CD4-positive, CD25-positive, alpha-beta regulatory T cell (primary cell): ENCODE measurements at regions not wholly inside any gene's neighbourhood (a gene's known extent, or its start where the extent isn't known, plus 50 kb on each side); places are given as distances from the start of the nearest gene placed in this dataset.

Source experiments
- ATAC-seq, 2 donors: fragments of 150-1000 bp; cut with Tn5 transposase; one replicate each; pipeline ENCODE4 v1.10.0; 2021; ENCODE audit warnings: low read depth in 2 of 2, moderate number of reproducible peaks in 2 of 2, moderate library complexity in 1 of 2
- DNase-seq, 3 donors: peaks; one replicate each; pipeline versions ENCODE4 v3.0.0 to v3.0.0-alpha.2; 2012 to 2022; ENCODE audit warnings: mixed read lengths in 1 of 3
- H3K27ac ChIP-seq: one replicate; pipeline ENCODE4 v1.7.0; 2013; ENCODE audit warnings: mild to moderate bottlenecking, low read length; ENCODE audit not compliant: insufficient read depth, poor library complexity, severe bottlenecking
- H3K27me3 ChIP-seq: one replicate; pipeline ENCODE4 v1.7.0; 2013; ENCODE audit warnings: low read length; ENCODE audit not compliant: control insufficient read depth, insufficient read depth
- H3K36me3 ChIP-seq: one replicate; pipeline ENCODE4 v1.7.0; 2013; ENCODE audit warnings: mild to moderate bottlenecking, low read length, moderate library complexity; ENCODE audit not compliant: control insufficient read depth, insufficient read depth
- H3K4me1 ChIP-seq: 2 replicates; pipeline ENCODE4 v1.7.0; 2013; ENCODE audit warnings: mild to moderate bottlenecking, low read length; ENCODE audit not compliant: insufficient read depth, control insufficient read depth, poor library complexity, severe bottlenecking
- H3K4me3 ChIP-seq: one replicate; pipeline ENCODE4 v1.7.0; 2013; ENCODE audit warnings: low read depth, mild to moderate bottlenecking, low read length, moderate library complexity
- H3K9me3 ChIP-seq, 2 experiments: 1 replicate in 1 of 2; 2 replicates in 1 of 2; pipeline ENCODE4 v1.7.0; 2013; ENCODE audit warnings: low read length in 2 of 2, mild to moderate bottlenecking in 1 of 2, moderate library complexity in 1 of 2; ENCODE audit not compliant: control insufficient read depth in 2 of 2
- H3K27ac Mint-ChIP-seq, 3 donors: one replicate each; pipeline ENCODE4 v1.8.0; 2020 to 2022; ENCODE audit warnings: mild to moderate bottlenecking in 3 of 3, mixed read lengths in 3 of 3, moderate library complexity in 2 of 3
- H3K27me3 Mint-ChIP-seq: one replicate; pipeline ENCODE4 v1.8.0; 2022; ENCODE audit warnings: mild to moderate bottlenecking, mixed read lengths
- H3K36me3 Mint-ChIP-seq: one replicate; pipeline ENCODE4 v1.8.0; 2020; ENCODE audit warnings: mixed read lengths
- H3K4me1 Mint-ChIP-seq, 4 donors: one replicate each; pipeline ENCODE4 v1.8.0; 2020 to 2022; ENCODE audit warnings: mixed read lengths in 4 of 4, mild to moderate bottlenecking in 1 of 4
- H3K4me3 Mint-ChIP-seq, 4 donors: one replicate each; pipeline ENCODE4 v1.8.0; 2020 to 2022; ENCODE audit warnings: mild to moderate bottlenecking in 4 of 4, mixed read lengths in 4 of 4, moderate library complexity in 3 of 4
- H3K9me3 Mint-ChIP-seq, 7 donors: one replicate each; pipeline ENCODE4 v1.8.0; 2020 to 2022; ENCODE audit warnings: mixed read lengths in 7 of 7, mild to moderate bottlenecking in 3 of 7, moderate library complexity in 2 of 7

DNA sequence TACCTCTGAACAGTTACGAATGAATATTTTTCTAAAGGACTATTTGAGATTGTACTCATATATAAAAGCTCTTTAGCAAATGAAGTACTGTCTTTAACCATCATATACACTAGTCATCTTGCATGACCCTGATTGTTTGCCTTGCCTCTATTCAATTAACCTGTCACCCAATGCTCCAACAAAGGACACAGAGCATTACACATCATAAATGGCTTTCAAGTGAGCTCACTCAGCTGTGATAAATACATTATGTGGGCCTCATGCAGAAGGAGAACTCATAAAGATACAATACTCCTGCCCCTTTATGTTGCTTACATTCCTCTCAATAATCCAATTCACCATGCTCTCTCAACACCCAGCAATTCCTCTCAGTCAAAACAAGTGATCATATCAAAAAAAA is 993.0 kb upstream of the PRMT6 start:
- Histone ChIP-seq H3K4me3 (no peak overlapping the region), H3K36me3 (no peaks in the 10 kb centered on the region), H3K9me3 (no peaks in the 10 kb centered on the region), H3K27ac (no peak overlapping the region), H3K4me1 (no peaks in the 10 kb centered on the region), H3K27me3 (no peaks in the 10 kb centered on the region)
- Mint-ChIP-seq H3K4me3 (no peak overlapping the region), H3K9me3 (peaks cover 0 to 18% (median 5%) of the 10 kb centered on the region in 7 donors), H3K4me1 (no peaks in the 10 kb centered on the region), H3K27me3 (no peaks in the 10 kb centered on the region), H3K36me3 (no peaks in the 10 kb centered on the region), H3K27ac (no peak overlapping the region)
- ATAC-seq: no peak
- DNase-seq: no peak

DNA sequence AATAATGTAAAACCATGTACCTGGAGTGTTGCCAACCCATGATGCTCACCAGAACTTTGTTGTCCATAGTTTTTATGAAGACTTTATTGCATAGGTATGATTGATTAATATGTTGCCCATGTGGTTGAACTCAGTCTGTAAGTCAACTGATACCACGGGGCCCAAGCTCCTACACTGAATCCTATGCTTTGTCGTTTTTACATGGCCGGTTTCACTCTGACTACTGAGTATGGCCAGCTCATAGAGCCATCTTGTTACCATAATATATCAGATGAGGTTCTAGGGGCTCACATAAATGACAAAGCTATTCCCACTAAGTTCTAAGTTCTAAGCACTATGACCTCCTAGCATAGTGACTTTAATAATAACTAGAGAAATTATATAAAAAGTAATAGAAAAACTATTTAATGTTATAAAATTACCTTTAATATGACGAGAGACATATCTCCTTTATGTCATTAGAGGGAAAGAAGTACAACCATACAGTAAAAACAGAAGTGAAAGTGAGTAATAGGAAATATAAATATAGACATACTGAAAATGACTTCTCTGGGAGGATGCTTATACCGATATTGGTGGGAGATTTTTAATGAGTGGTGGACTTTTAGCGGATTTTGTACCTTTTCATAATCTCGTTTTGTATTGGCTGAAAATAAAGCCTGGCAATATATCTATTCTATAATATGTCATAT is 983.4 kb upstream of the PRMT6 start:
- H3K27me3 ChIP-seq: no peaks in the 10 kb centered on the region
- H3K27ac ChIP-seq: no peak overlapping the region
- H3K27me3 Mint-ChIP-seq: no peaks in the 10 kb centered on the region
- no peak overlapping the region for H3K27ac Mint-ChIP-seq
- no peaks in the 10 kb centered on the region for H3K36me3 Mint-ChIP-seq
- no peaks in the 10 kb centered on the region for H3K4me1 ChIP-seq
- H3K4me3 ChIP-seq: no peak overlapping the region
- no peak for DNase-seq
- H3K9me3 ChIP-seq: no peaks in the 10 kb centered on the region
- no peak for ATAC-seq
- peaks cover 2 to 24% (median 4%) of the 10 kb centered on the region in 7 donors for H3K9me3 Mint-ChIP-seq
- H3K4me3 Mint-ChIP-seq: no peak overlapping the region
- no peaks in the 10 kb centered on the region for H3K36me3 ChIP-seq
- H3K4me1 Mint-ChIP-seq: no peaks in the 10 kb centered on the region

DNA sequence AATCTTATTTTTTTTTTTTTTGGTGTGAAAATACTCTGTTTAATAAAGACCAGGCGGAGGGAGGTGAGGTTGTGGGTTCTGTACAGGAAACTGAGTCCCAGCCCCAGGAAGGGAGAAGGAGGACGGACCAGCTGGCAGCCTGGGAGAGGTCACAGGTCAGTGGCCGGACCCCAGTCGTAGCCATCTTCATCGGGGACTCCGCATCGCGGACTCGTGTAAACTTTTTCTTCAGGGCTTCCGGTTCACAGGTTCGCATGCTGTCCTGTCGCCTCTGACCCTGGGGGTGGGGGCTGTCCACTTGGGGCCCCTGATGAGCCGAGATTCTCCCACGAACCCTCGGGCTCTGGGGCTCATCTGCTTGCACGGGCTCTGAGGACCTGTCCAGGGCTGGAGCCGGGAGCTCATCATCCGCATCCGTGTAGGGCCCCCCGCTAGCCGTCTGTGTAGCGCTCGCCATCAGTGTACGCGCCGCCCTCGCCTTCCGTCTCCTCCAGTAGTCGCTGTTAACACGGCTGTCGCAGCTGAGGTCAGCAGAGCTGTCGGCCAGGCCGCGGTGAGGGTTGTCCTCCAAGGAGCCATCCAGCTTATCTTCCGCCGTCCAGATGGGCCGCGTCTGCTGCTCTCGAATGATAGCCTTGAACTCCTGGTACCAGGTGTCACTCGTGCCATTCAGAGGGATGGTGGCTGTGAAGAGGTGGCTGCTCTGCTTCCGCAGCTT is 975.7 kb upstream of the PRMT6 start:
- Mint-ChIP-seq H3K9me3 (peaks cover 2 to 22% (median 9%) of the 10 kb centered on the region in 7 donors), H3K27ac (no peak overlapping the region), H3K4me3 (no peak overlapping the region), H3K4me1 (no peaks in the 10 kb centered on the region), H3K27me3 (no peaks in the 10 kb centered on the region), H3K36me3 (no peaks in the 10 kb centered on the region)
- DNase-seq: no peak
- Histone ChIP-seq H3K4me3 (no peak overlapping the region), H3K9me3 (peaks cover 0 to 3% of the 10 kb centered on the region in 2 experiments), H3K27me3 (no peaks in the 10 kb centered on the region), H3K27ac (no peak overlapping the region), H3K4me1 (no peaks in the 10 kb centered on the region), H3K36me3 (no peaks in the 10 kb centered on the region)
- no peak for ATAC-seq

DNA sequence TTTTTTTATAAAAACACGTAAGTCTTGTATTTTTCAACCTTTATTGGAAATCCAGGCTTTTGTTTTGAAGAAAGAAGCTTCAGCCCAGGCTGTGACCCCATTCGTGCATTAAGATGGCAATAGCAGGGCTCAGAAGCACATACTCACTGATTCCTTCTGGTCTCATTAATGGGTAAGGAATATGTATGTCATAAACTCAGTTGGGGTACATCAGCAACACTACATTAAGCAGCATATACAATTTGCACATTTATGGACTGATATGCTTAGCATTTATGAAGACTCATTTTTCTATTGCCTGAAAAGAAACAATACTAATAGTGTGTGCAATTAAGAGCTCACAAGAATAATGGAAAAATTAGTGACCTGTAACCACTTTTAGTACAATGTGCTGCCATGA is 945.4 kb upstream of the PRMT6 start:
- DNase-seq: no peak
- H3K9me3 Mint-ChIP-seq: peaks cover 1 to 18% (median 6%) of the 10 kb centered on the region in 7 donors
- Histone ChIP-seq H3K4me1 (no peaks in the 10 kb centered on the region), H3K36me3 (no peaks in the 10 kb centered on the region), H3K9me3 (peaks cover 0 to 3% of the 10 kb centered on the region in 2 experiments), H3K27ac (no peak overlapping the region), H3K4me3 (no peak overlapping the region), H3K27me3 (no peaks in the 10 kb centered on the region)
- no peak overlapping the region for H3K4me3 Mint-ChIP-seq
- no peaks in the 10 kb centered on the region for H3K27me3 Mint-ChIP-seq
- no peak for ATAC-seq
- no peak overlapping the region for H3K27ac Mint-ChIP-seq
- H3K36me3 Mint-ChIP-seq: no peaks in the 10 kb centered on the region
- H3K4me1 Mint-ChIP-seq: no peaks in the 10 kb centered on the region

DNA sequence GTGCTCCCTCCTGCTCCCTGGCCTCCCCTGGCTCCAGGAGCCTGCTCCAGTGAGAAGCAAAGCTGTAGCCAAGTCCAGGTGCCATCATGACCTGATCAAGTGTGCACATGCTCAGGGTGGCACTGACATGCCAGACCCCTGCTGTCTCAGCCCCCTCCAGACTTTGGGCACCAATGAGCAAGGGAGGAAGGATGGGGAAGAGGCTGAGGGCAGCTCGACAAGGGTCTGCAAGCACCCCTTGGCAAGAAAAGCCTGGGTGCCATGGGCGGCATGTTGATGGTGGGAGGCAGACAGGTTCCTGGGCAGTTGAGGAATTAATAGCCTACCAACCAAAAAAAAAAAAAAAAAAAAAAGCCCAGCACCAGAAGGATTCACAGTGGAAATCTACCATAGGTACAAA is 942.6 kb upstream of the PRMT6 start:
- Mint-ChIP-seq H3K27ac (no peak overlapping the region), H3K4me1 (no peaks in the 10 kb centered on the region), H3K36me3 (no peaks in the 10 kb centered on the region), H3K9me3 (peaks cover 1 to 22% (median 6%) of the 10 kb centered on the region in 7 donors), H3K27me3 (no peaks in the 10 kb centered on the region), H3K4me3 (no peak overlapping the region)
- Histone ChIP-seq H3K27ac (no peak overlapping the region), H3K9me3 (peaks cover 0 to 3% of the 10 kb centered on the region in 2 experiments), H3K36me3 (no peaks in the 10 kb centered on the region), H3K4me3 (no peak overlapping the region), H3K27me3 (no peaks in the 10 kb centered on the region), H3K4me1 (no peaks in the 10 kb centered on the region)
- DNase-seq (no peak), ATAC-seq (no peak)

DNA sequence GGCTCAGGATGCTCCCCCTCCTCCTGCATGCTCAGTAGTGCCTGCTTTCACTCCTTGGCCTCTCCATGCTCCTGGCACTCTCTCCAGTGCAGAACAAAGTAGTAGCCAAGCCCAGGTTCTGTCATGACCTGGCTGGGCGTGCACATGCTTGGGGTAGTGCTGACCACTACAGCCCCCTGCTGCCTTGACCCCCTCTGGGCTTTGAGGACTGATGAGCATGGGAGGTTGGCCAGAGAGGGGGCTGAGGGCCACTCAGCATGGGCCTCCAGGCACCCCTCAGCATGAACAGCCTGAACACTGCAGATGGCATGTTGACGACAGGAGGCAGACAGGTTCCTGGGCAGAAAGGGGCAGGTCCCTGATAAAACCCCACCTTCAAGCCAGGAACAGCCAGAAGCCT is 935.7 kb upstream of the PRMT6 start:
- ATAC-seq (no peak), DNase-seq (no peak)
- no peaks in the 10 kb centered on the region for H3K27me3 Mint-ChIP-seq
- Histone ChIP-seq H3K9me3 (peaks cover 10 to 13% of the 10 kb centered on the region in 2 experiments), H3K4me3 (no peak overlapping the region), H3K27me3 (no peaks in the 10 kb centered on the region), H3K27ac (no peak overlapping the region), H3K4me1 (no peaks in the 10 kb centered on the region), H3K36me3 (no peaks in the 10 kb centered on the region)
- no peaks in the 10 kb centered on the region for H3K4me1 Mint-ChIP-seq
- H3K9me3 Mint-ChIP-seq: peaks cover 0 to 8% (median 3%) of the 10 kb centered on the region in 7 donors
- H3K36me3 Mint-ChIP-seq: no peaks in the 10 kb centered on the region
- H3K4me3 Mint-ChIP-seq: no peak overlapping the region
- H3K27ac Mint-ChIP-seq: no peak overlapping the region

DNA sequence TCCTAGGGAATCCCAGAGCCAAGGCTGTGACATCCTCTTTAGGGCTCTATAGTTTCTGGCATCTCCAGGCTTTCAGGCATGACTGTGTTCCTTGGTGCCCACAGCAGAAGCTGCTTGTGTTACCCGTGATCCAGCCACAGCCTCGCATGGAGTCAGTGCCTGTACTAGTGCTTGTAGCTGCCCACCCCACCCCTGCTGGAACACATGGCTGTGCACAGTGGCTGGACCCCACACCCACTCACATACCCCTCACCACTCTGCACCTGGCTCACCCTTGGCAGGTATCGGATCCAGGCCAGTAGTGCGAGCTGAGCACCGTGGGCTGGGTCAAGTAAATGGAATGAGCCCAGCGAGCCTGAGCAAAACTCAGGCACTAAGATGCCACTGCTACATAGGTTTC is 934.7 kb upstream of the PRMT6 start:
- H3K4me1 Mint-ChIP-seq: no peaks in the 10 kb centered on the region
- DNase-seq (no peak), ATAC-seq (no peak)
- no peaks in the 10 kb centered on the region for H3K27me3 ChIP-seq
- no peaks in the 10 kb centered on the region for H3K27me3 Mint-ChIP-seq
- H3K4me3 ChIP-seq: no peak overlapping the region
- H3K27ac ChIP-seq: no peak overlapping the region
- peaks cover 10 to 13% of the 10 kb centered on the region in 2 experiments for H3K9me3 ChIP-seq
- H3K4me3 Mint-ChIP-seq: no peak overlapping the region
- peaks cover 0 to 8% (median 3%) of the 10 kb centered on the region in 7 donors for H3K9me3 Mint-ChIP-seq
- no peaks in the 10 kb centered on the region for H3K4me1 ChIP-seq
- no peaks in the 10 kb centered on the region for H3K36me3 Mint-ChIP-seq
- H3K36me3 ChIP-seq: no peaks in the 10 kb centered on the region
- H3K27ac Mint-ChIP-seq: no peak overlapping the region

DNA sequence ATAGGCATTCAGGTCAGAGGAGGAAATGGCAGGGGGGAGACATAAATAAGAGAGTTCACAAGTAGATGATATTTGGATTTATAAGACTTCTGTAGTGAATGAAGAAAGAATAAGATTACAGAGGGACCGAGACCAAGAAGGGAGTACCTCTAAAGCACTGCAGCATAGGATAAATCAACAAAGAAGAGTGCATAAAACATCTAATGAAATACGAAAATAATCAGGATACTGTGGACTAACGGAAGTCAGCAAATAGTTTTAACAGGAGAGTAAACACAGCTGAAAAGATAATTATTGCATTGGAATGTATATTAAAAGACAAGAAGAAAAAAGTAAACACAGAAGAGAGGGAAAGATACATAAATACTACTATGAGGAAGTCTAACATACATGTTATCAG is 921.9 kb upstream of the PRMT6 start:
- Histone ChIP-seq H3K27ac (no peak overlapping the region), H3K36me3 (no peaks in the 10 kb centered on the region), H3K27me3 (no peaks in the 10 kb centered on the region), H3K4me3 (no peak overlapping the region), H3K9me3 (no peaks in the 10 kb centered on the region), H3K4me1 (no peaks in the 10 kb centered on the region)
- Mint-ChIP-seq H3K4me1 (no peaks in the 10 kb centered on the region), H3K27ac (no peak overlapping the region), H3K9me3 (peaks cover 0 to 7% (median 0%) of the 10 kb centered on the region in 7 donors), H3K36me3 (no peaks in the 10 kb centered on the region), H3K27me3 (no peaks in the 10 kb centered on the region), H3K4me3 (no peak overlapping the region)
- DNase-seq (no peak), ATAC-seq (no peak)
